TTC549 (cell line): ENCODE measurements at regions not wholly inside any gene's neighbourhood (a gene's known extent, or its start where the extent isn't known, plus 50 kb on each side); places are given as distances from the start of the nearest gene placed in this dataset.

Source experiments
- FAIRE-seq: peaks from 2 replicates; lab custom pipeline; 2012; peaks lifted over from hg19 to GRCh38; lab: Jason Lieb, UNC

- FAIRE-seq = no peak
Measured at GRCh38 chr2:8095978-8096377, 585.9 kb upstream of the ID2 start.

GRCh38 chr2:8096484-8096883, 585.4 kb upstream of the ID2 start:
- no peak for FAIRE-seq

GRCh38 chr2:8098476-8099266, 583.2 kb upstream of the ID2 start:
- no peak for FAIRE-seq

GRCh38 chr2:8099267-8099582, 582.6 kb upstream of the ID2 start:
- no peak for FAIRE-seq

GRCh38 chr2:8101614-8102277, 580.1 kb upstream of the ID2 start:
- FAIRE-seq = no peak

GRCh38 chr2:8102470-8102869, 579.4 kb upstream of the ID2 start:
- no peak for FAIRE-seq

- FAIRE-seq = no peak
Measured at GRCh38 chr2:8103085-8103708, 578.7 kb upstream of the ID2 start.

- no peak for FAIRE-seq
Measured at GRCh38 chr2:8107150-8107549, 574.7 kb upstream of the ID2 start.

GRCh38 chr2:8107621-8108378, 574.1 kb upstream of the ID2 start:
- FAIRE-seq = no peak

GRCh38 chr2:8110716-8111115, 571.1 kb upstream of the ID2 start:
- no peak for FAIRE-seq

- FAIRE-seq = no peak
Measured at GRCh38 chr2:8111193-8111592, 570.7 kb upstream of the ID2 start.

GRCh38 chr2:8115456-8115855, 566.4 kb upstream of the ID2 start:
- no peak for FAIRE-seq

GRCh38 chr2:8115966-8116365, 565.9 kb upstream of the ID2 start:
- no peak for FAIRE-seq

GRCh38 chr2:8116661-8117060, 565.2 kb upstream of the ID2 start:
- no peak for FAIRE-seq

- no peak for FAIRE-seq
Measured at GRCh38 chr2:8118940-8119781, 562.7 kb upstream of the ID2 start.

- FAIRE-seq = no peak
Measured at GRCh38 chr2:8119782-8120505, 561.9 kb upstream of the ID2 start.

- no peak for FAIRE-seq
Measured at GRCh38 chr2:8120506-8120860, 561.4 kb upstream of the ID2 start.

GRCh38 chr2:8121022-8121825, 560.6 kb upstream of the ID2 start:
- FAIRE-seq = no peak

- no peak for FAIRE-seq
Measured at GRCh38 chr2:8121826-8122513, 559.9 kb upstream of the ID2 start.

GRCh38 chr2:8122520-8122919, 559.3 kb upstream of the ID2 start:
- FAIRE-seq = no peak
